DND-41 (cell line): ENCODE measurements at regions not wholly inside any gene's neighbourhood (a gene's known extent, or its start where the extent isn't known, plus 50 kb on each side); places are given as distances from the start of the nearest gene placed in this dataset.

Source experiments
- CTCF ChIP-seq: IDR thresholded peaks from 2 replicates; pipeline ENCODE4 v1.5.1; 2012; ENCODE audit warnings: borderline replicate concordance, low read length, moderate library complexity, mild to moderate bottlenecking; ENCODE audit not compliant: poor library complexity, severe bottlenecking; ENCODE audit errors: extremely low read depth
- EZH2 ChIP-seq: IDR thresholded peaks from 3 replicates; pipeline ENCODE4 v1.6.1; 2012; ENCODE audit warnings: borderline replicate concordance, low read depth, mild to moderate bottlenecking, moderate library complexity, low read length, inconsistent platforms; ENCODE audit not compliant: severe bottlenecking

DNA sequence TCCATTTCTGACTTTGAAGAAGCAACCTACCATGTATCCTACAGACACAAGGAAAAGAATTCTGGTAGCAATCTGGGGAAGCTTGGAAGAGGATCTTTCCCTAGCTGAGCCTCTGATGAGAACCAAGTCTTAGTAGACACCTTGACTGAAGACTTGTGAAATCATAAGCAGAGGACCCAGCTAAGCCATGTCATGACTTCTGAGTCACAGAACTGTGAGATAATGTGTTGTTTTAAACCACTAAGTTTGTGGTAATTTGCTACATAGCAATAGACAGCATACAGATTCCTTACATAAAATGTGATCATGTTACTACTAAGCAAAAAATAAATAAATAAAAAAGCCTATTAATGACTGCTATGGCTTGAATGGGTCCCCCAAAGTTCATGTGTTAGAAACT is 71.3 kb upstream of the ANKRD50 start:
- TF ChIP-seq CTCF (no peak), EZH2 (no peak)
